ENCODE measurements at regions not wholly inside any gene's neighbourhood (a gene's known extent, or its start where the extent isn't known, plus 50 kb on each side); places are given as distances from the start of the nearest gene placed in this dataset.

DNA sequence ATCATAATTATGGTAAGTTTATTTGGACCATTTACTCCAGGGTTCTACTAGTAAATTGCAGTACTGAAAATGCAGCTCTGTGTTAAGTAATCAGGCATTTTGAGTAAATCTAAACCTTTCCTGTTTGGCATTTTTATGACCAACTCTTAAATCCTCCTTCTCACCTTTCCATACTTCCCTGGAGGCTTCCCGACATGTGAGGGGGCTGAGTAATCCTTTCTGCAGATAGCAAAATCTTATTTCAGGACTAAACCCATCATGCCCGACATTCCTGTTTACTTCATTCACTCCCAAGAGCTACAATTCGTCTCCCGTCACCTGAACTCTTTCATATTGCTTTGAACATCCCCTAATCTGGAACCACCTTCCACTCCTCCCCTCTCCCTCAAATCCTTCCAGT is 296.6 kb downstream of the IKZF2 start:
- intact Hi-C loops (cut with DNase I): no loop called here
- WGBS, 2 donors: 68 to 74% methylated on average over 4 of the region's 4 CpGs
- Histone ChIP-seq H3K36me3 (no peaks in the 10 kb centered on the region), H3K4me1 (no peaks in the 10 kb centered on the region), H3K27ac (no peak overlapping the region), H3K9me3 (no peaks in the 10 kb centered on the region), H3K4me3 (no peak overlapping the region), H3K27me3 (no peaks in the 10 kb centered on the region)
- DNase-seq: no peak
- TF ChIP-seq, protein P1, sequence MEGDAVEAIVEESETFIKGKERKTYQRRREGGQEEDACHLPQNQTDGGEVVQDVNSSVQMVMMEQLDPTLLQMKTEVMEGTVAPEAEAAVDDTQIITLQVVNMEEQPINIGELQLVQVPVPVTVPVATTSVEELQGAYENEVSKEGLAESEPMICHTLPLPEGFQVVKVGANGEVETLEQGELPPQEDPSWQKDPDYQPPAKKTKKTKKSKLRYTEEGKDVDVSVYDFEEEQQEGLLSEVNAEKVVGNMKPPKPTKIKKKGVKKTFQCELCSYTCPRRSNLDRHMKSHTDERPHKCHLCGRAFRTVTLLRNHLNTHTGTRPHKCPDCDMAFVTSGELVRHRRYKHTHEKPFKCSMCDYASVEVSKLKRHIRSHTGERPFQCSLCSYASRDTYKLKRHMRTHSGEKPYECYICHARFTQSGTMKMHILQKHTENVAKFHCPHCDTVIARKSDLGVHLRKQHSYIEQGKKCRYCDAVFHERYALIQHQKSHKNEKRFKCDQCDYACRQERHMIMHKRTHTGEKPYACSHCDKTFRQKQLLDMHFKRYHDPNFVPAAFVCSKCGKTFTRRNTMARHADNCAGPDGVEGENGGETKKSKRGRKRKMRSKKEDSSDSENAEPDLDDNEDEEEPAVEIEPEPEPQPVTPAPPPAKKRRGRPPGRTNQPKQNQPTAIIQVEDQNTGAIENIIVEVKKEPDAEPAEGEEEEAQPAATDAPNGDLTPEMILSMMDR (IDR thresholded peaks at IDR 0.05): no peak
- TF ChIP-seq POLR2A (IDR thresholded peaks at IDR 0.05) (no peak), POLR2AphosphoS5 (IDR thresholded peaks at IDR 0.05) (no peak)

DNA sequence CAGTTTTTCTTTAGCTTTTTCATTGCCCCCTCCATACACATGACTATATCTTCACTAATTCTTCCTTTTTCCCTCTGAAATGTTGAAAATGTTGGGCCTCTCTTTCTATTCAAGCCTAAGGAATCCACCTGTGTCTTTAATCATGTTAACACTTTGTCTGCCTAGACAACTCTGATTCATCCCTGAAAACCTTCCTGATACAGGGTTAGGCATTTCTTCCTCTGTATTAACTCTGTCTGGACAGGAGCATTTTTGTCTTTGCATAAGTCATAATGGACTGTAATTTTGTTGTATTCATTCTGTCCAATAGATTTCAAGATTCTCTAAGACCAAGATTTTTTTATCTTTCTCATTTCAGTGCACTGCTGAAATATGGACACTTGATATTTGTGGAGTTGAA is 297.3 kb downstream of the IKZF2 start:
- no peak for DNase-seq
- no peaks in the 10 kb centered on the region for H3K4me1 ChIP-seq
- no peaks in the 10 kb centered on the region for H3K9me3 ChIP-seq
- H3K27me3 ChIP-seq: no peaks in the 10 kb centered on the region
- H3K4me3 ChIP-seq: no peak overlapping the region
- H3K27ac ChIP-seq: no peak overlapping the region
- intact Hi-C loops (cut with DNase I): no loop called here
- H3K36me3 ChIP-seq: no peaks in the 10 kb centered on the region
- no peak for TF ChIP-seq POLR2A (IDR thresholded peaks at IDR 0.05)
- TF ChIP-seq, protein P1 (IDR thresholded peaks at IDR 0.05): no peak
- no peak for TF ChIP-seq EP300 (IDR thresholded peaks at IDR 0.05)
- no peak for TF ChIP-seq POLR2AphosphoS5 (IDR thresholded peaks at IDR 0.05)

DNA sequence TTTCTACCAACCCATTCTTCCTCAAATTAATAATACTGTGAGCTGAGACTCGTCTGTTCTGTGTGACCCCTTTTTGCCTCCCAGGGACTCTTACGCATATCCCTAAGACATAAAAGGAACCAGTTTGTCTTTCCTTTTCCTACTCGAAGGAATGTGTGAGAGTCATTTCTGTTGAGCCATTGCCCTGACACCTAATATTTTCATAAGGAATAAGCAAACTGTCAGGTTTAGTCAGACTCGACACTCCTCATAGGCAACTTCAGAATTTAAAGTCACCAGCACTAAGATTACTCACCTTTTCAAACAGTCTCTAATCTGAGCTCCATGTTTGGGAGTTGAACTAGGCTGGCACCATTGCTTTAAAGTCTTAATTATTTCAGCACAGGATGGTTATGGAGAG is 305.5 kb downstream of the IKZF2 start:
- TF ChIP-seq POLR2A (IDR thresholded peaks at IDR 0.05) (no peak), POLR2AphosphoS5 (IDR thresholded peaks at IDR 0.05) (no peak), EP300 (IDR thresholded peaks at IDR 0.05) (no peak)
- TF ChIP-seq, protein P1 (IDR thresholded peaks at IDR 0.05): no peak
- DNase-seq: no peak
- Histone ChIP-seq H3K4me3 (no peak overlapping the region), H3K27me3 (no peaks in the 10 kb centered on the region), H3K9me3 (no peaks in the 10 kb centered on the region), H3K27ac (peak overlapping the region in 1 of 4 donors; percentile 81), H3K4me1 (no peaks in the 10 kb centered on the region), H3K36me3 (no peaks in the 10 kb centered on the region)
- intact Hi-C loops (cut with DNase I): no loop called here
- 72 to 80% methylated on average over 4 of the region's 4 CpGs for WGBS, 2 donors

DNA sequence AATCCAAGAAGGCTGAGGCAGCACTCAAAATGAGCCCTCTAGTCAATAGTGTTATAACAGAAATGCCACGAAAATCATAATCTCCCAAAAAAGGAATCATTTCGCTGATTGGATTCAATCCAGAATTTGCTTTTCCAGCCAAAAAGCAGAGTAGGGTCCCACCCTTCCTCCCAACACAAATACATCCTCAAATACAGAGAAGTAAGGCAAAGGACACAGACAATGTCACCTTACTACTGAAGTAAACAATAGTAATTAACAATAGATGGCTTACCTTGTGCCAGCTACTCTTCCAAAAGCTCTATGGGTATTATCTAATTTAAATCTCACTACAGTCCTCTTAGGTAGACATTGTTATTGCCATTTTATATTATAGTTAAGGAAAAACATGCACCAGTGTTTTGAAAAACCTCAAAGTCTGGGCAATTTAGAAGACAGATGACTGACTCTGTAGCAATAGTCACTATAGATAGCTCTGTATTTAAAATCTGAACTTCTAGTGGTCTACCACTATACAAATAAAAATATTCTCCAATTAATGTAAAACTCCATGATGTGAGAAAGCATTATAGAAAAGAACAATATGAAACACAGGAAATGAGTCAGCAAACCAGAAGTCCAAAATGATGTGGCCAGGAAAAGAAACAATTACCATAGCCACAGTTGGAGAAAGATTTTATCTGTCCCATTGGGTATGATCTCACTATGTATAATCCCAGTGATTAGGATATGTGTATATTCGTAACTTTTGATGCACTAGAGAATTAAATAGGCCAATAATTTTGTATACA is 305.0 kb upstream of the ERBB4 start:
- Histone ChIP-seq H3K4me1 (no peaks in the 10 kb centered on the region), H3K4me3 (no peak overlapping the region), H3K27ac (peak overlapping the region in 1 of 4 donors; percentile 81), H3K9me3 (no peaks in the 10 kb centered on the region), H3K36me3 (no peaks in the 10 kb centered on the region), H3K27me3 (no peaks in the 10 kb centered on the region)
- whole genome bisulfite sequencing, 2 donors: 76 to 81% methylated on average over 3 of the region's 3 CpGs
- TF ChIP-seq POLR2A (IDR thresholded peaks at IDR 0.05) (no peak), EP300 (IDR thresholded peaks at IDR 0.05) (no peak), POLR2AphosphoS5 (IDR thresholded peaks at IDR 0.05) (no peak)
- TF ChIP-seq, protein P1 (IDR thresholded peaks at IDR 0.05): no peak
- DNase-seq: no peak
- intact Hi-C loops (cut with DNase I): no loop called here
